ENCODE measurements at regions not wholly inside any gene's neighbourhood (a gene's known extent, or its start where the extent isn't known, plus 50 kb on each side); places are given as distances from the start of the nearest gene placed in this dataset.

GRCh38 chr15:62934236-62934971, 108.1 kb upstream of the TPM1 start:
- DNase-seq = no peak

DNA sequence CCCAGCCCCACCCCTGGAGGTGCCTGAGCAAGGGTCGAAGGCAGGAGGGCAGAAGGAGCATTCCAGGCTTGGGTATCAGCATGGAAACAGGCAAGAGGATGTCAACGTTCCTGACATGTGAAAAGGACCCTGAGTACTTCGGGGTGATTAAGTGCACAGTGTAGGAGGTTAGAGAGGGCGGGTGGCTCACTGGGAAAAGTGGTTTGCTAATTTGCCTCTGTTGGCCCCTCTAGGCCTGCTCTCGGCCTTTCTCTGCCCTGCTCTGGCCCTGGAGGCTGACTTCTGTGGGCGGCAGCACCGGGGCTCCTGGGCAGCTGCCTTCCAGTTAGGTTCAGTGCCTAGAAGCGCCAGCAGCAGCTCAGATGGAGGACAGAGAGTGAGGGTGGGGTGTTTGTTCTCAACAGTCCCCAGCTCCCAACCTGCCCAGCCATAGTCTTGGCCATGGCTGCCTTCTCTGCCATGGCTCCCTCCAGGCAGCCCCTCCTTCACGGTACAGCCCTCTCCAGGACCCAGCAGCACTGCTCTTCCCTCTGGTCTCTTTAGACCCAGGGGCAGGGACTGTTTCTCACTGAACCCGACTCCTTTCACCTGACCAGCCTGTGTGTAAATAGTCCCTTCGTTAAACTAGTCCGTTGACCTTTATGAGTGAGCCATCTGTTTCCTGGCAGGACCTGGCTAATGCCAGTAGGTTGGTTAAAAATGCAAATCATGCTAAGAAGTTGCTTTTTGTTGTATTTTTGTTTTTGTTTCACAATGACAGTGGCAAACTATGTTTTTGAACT, 107.1 kb upstream of the TPM1 start:
- DNase-seq = peak; percentile 80

GRCh38 chr15:62938825-62939224, 103.7 kb upstream of the TPM1 start:
- no peak for DNase-seq

GRCh38 chr15:62940093-62940754, 102.3 kb upstream of the TPM1 start:
- DNase-seq = no peak

DNA sequence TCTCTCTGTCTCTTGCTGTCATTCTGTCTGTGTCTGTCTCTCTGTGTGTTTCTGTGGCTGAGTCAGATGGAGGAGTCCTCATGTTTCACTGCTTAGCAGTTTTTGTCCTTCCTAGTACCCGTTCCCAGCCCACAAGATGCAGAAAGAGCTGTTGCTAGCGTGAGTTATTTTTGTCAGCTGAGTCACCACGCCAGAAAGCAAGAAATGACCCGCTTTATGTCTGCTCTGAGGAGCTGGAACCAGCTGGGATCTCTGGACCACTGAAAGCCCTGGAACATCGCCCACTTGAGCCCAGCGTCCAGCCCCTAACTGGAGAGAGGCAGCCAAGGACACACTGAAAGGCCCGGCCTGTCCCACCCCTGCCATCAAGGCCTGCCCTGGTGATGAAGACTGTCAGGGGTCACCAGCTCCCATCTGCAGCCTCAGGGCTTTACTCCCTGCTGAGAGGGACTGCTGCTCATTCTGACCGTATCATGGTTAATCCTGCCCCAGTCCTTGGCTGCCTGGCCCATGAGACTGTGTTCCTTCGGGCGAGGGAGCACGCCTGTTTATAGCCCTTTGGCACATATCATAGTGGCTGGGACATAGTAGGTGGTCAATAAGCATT, 101.7 kb upstream of the TPM1 start:
- DNase-seq = no peak

- DNase-seq = no peak
These were observed 100.8 kb upstream of the TPM1 start for GRCh38 chr15:62941699-62942098.

- DNase-seq = no peak
These were observed 100.1 kb upstream of the TPM1 start for GRCh38 chr15:62942428-62942827.

GRCh38 chr15:62945063-62945462, 97.5 kb upstream of the TPM1 start:
- DNase-seq = no peak

DNA sequence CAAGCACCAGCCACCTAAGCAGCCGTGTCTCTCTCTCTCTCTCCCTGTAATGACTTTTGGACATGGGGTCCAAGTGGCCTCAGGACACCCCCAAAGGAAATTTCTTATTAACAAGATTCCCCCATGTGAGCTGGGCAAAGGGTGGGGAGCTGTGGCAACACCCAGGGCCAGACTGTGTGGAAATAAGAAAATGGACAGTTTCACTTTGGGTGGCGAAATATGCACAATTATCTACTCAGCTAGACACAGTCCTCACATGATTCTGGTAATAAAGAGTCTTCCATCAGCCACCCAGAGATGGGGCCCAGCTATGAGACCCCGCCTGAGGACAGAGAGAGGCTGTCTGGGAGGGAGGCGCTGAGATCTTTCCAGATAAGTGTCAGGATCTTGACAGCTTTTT, 96.8 kb upstream of the TPM1 start:
- DNase-seq = no peak

GRCh38 chr15:62946940-62947339, 95.6 kb upstream of the TPM1 start:
- DNase-seq = no peak

DNA sequence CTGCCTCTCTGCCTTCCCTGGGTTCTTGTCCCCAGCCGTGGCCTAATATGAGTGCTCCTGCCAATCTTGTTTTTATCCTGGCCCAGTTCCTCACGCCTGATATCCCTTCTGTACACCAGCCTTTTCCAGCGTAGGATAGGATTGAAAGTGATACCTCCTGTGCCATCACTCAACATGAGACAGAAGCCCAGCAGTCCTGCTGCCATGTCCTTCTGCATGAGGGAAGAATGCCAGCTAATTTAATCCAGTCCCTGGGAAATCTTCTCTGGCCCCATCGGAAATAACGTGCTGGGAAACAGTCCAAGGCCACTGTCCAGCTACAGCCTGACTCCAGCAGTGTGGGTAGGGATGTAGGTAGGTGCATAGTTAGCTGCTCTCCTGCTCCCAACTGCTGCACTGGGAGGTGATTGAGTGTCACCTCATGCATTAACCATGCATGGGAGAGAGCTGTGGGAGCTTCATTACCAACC, 92.0 kb upstream of the TPM1 start:
- no peak for DNase-seq

GRCh38 chr15:62951481-62951880, 91.1 kb upstream of the TPM1 start:
- no peak for DNase-seq

GRCh38 chr15:62953021-62953420, 89.5 kb upstream of the TPM1 start:
- no peak for DNase-seq

DNA sequence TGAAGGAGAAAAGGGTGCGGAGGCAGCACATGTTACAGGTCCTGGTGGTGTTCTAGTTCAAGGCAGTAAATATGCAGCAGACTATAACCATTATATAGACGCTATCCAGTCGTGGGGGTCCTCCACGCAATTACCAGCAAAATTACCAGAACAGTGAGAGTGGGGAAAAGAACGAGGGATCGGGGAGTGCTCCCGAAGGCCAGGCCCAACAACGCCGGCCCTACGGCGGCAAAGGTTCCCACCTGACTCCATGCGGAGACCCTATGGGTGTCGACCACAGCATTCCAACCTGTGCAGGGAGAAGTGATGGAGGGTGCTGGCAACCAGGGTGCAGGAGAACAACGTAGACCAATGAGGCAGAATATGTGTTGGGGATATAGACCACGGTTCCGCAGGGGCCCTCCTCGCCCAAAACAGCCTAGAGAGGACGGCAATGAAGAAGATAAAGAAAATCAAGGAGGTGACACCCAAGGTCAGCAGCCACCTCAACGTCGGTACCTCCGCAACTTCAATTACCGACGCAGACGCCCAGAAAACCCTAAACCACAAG, 89.0 kb upstream of the TPM1 start:
- DNase-seq = no peak

DNA sequence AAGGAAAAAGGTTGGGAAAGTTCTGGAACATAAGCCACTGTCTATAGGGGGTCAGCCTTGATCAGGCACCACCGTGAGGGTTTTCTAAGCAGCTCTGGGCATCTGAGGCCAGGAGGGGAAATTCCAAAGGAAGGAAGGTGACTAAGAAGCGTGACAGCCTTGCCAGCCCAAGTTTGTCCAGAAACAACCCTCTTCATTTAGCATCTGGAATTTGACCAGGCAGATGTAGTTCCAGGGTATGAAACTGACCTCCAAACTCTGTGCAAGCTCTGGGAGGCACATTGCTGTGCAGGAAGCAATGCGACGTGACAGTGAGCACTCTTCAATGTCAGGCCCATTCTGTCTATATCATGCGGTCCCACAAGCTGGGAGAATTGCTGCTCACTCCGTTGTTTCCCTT, 85.4 kb upstream of the TPM1 start:
- no peak for DNase-seq

- DNase-seq = no peak
These were observed 83.8 kb upstream of the TPM1 start for GRCh38 chr15:62958528-62959363.

GRCh38 chr15:62961134-62961533, 81.4 kb upstream of the TPM1 start:
- no peak for DNase-seq

DNA sequence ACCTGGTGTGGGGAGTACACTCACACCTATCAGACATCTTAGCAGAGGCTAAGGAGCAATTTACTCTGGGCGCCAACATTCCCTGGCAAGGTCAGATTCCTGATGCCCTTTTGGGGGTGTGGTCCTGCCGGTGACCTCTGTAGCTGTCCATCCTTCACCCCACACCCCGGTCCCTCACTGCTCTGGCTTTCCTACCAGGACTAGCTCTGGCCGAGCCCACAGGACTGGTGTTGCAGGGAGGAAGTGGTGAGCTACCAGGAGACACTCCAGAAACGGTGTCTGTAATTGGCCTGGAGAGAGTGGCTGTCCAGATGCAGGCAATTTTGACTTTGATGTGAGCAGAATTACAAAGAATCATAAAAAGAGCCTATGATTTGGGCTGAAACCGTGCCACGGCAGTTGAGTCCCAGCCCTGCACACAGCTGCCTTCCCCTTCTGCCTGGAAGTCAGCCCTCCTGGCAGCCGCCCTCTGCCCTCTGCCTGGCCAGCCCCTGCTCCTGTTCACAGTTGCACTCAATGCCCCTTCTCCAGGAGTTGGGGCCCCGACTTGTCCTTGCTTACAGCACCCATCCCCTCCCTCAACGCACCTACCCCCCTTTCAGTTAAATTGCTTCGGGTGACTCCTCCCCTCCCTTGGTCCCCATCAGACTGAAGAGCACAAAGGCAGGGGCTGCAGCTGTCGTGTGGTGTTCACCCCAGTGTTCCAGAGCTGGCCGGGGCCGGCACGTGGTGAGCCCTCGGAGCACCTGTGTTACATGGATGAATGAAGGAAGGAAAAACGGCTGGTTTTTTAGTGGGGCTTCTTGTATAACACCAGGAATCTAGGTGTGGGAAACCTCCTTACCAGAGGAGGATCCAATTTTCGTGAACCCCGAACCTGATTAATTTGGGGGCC, 80.2 kb upstream of the TPM1 start:
- DNase-seq = no peak

- no peak for DNase-seq
These were observed 78.3 kb upstream of the TPM1 start for GRCh38 chr15:62964251-62964650.

DNA sequence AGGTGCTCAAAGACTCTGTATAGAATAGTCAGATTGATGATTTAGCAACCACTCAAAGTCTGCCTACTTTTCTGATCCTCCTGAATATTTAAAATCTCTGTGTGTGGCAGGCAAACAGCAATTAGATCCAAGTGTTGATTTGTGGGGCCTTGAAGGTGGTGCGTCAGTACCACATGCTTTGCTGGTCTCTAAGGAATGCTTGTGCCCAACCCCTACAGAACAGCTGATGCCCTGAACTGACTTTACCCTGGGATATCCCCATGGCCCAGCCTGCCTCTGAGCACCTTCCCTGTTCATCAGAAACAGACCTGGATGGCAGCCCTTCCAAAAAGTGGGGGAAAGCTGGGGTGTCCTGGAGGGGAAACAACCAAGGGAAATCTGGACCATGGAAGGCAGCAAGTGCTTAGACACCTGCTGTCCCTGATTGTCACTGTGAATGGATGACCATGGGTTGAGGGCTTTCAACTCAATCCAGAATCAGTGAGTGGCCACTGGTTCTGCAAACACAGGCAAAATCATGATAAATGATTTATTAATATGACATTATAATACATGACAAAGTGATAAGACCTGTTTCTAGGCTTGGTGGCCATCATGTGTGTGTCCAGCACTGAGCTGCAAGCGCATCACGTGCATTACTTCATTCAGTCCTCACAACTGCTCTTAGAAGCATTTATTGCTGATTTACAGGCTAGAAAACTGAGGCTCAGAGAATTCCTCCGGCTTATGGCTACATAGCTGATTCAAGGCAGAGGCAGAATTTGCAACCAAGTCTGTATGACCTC, 76.1 kb upstream of the TPM1 start:
- DNase-seq = no peak

Data from SHP77 treated with DMSO at 0.1 percent for 48 hours (cell line).